T-helper 17 cell (primary cell): ENCODE measurements at regions not wholly inside any gene's neighbourhood (a gene's known extent, or its start where the extent isn't known, plus 50 kb on each side); places are given as distances from the start of the nearest gene placed in this dataset.
A peak's percentile ranks its signal among the peaks of the same experiment; 100 is the strongest.
"Not testable (repeated sequence)": the region's sequence is repeated elsewhere in the genome, so short reads cannot be mapped to it uniquely, and the experiment has no call there.

Source experiments
- ATAC-seq: fragments of 150-1000 bp; cut with Tn5 transposase; 2 replicates; pipeline ENCODE4 v1.10.0; 2021; ENCODE audit warnings: mild to moderate bottlenecking, moderate library complexity
- DNase-seq, 3 donors: peaks; one replicate each; pipeline versions ENCODE4 v3.0.0 to v3.0.0-alpha.2; 2020 to 2021
- H3K9me3 ChIP-seq: one replicate; pipeline ENCODE4 v1.7.0; 2013; ENCODE audit warnings: low read length, mild to moderate bottlenecking; ENCODE audit not compliant: control insufficient read depth, poor library complexity, severe bottlenecking
- H3K27ac Mint-ChIP-seq: one replicate; pipeline ENCODE4 v1.8.0; 2022; ENCODE audit warnings: mild to moderate bottlenecking, moderate library complexity, mixed read lengths
- H3K27me3 Mint-ChIP-seq: one replicate; pipeline ENCODE4 v1.8.0; 2022; ENCODE audit warnings: mixed read lengths
- H3K36me3 Mint-ChIP-seq: one replicate; pipeline ENCODE4 v1.8.0; 2022; ENCODE audit warnings: low read depth, mixed read lengths
- H3K4me1 Mint-ChIP-seq: one replicate; pipeline ENCODE4 v1.8.0; 2022; ENCODE audit warnings: mild to moderate bottlenecking, mixed read lengths
- H3K4me3 Mint-ChIP-seq: one replicate; pipeline ENCODE4 v1.8.0; 2022; ENCODE audit warnings: mild to moderate bottlenecking, moderate library complexity, mixed read lengths

- H3K4me3 Mint-ChIP-seq, result no peak overlapping the region
- no peaks in the 10 kb centered on the region for H3K27me3 Mint-ChIP-seq
- DNase-seq (no peak), ATAC-seq (no peak)
- H3K36me3 Mint-ChIP-seq, result no peaks in the 10 kb centered on the region
- no peaks in the 10 kb centered on the region for H3K9me3 ChIP-seq
- H3K4me1 Mint-ChIP-seq, result no peaks in the 10 kb centered on the region
- H3K27ac Mint-ChIP-seq, result no peak overlapping the region
Observed at GRCh38 chr14:65981192-65981843, 504.9 kb upstream of the CCDC196 start.

DNA sequence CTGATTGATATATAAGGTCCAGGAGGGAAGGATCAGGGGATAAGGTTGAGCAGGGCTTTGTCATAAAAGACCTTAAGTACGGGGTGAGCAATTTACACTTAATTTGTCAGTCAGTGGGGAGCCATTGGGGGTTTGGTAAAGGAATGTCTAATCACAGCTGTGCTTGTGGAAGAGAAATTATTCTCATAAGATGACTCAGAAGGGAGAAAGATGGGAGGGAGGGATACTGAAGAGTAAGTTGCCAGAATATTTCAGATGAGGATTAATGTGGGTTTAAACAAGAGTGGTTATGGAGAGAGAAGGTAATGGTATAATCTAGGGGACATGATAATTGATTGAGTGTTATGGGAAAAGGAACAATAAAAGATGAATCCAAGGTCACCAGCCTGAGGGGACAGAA lies 500.1 kb upstream of the CCDC196 start:
- Mint-ChIP-seq H3K27ac (no peak overlapping the region), H3K36me3 (no peaks in the 10 kb centered on the region), H3K4me3 (no peak overlapping the region), H3K4me1 (peaks cover 3% of the 10 kb centered on the region), H3K27me3 (no peaks in the 10 kb centered on the region)
- DNase-seq, result no peak
- no peak for ATAC-seq
- H3K9me3 ChIP-seq, result no peaks in the 10 kb centered on the region

DNA sequence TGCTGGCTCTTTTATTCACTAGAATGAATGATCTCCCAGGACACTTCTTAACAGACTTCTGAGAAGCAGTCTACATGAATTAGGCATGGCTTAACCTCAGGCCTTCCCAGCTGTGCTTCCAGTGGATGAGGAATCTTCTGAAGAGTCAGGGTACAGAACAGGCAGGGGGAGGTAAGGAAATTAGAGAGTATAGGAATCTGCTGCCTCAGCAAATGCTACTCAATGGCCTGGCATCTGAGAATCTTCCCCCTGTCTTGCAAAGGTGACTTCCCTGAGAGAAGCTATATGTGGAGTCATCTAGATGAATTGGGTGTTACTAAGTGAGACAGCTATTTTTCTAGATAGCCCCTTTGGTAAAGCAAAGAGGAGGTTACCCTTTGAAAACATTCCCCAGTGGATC lies 496.2 kb upstream of the CCDC196 start:
- Mint-ChIP-seq H3K36me3 (no peaks in the 10 kb centered on the region), H3K4me1 (peaks cover 17% of the 10 kb centered on the region), H3K27me3 (no peaks in the 10 kb centered on the region), H3K4me3 (no peak overlapping the region), H3K27ac (no peak overlapping the region)
- ATAC-seq (no peak), DNase-seq (no peak)
- H3K9me3 ChIP-seq, result no peaks in the 10 kb centered on the region

GRCh38 chr14:65991104-65991503 lies 495.1 kb upstream of the CCDC196 start:
- no peaks in the 10 kb centered on the region for H3K27me3 Mint-ChIP-seq
- H3K4me1 Mint-ChIP-seq, result peaks cover 17% of the 10 kb centered on the region
- H3K4me3 Mint-ChIP-seq, result no peak overlapping the region
- DNase-seq, result no peak
- H3K9me3 ChIP-seq, result no peaks in the 10 kb centered on the region
- no peaks in the 10 kb centered on the region for H3K36me3 Mint-ChIP-seq
- H3K27ac Mint-ChIP-seq, result no peak overlapping the region
- no peak for ATAC-seq

- peak overlapping the region; percentile 3 for H3K27ac Mint-ChIP-seq
- H3K4me1 Mint-ChIP-seq, result peaks cover 14% of the 10 kb centered on the region
- not testable (repeated sequence) for H3K36me3 Mint-ChIP-seq, H3K4me3 Mint-ChIP-seq, H3K9me3 ChIP-seq, DNase-seq, H3K27me3 Mint-ChIP-seq, ATAC-seq
Observed at GRCh38 chr14:65991935-65992334, 494.2 kb upstream of the CCDC196 start.

- DNase-seq, result no peak
- peak; percentile 50 for ATAC-seq
- Mint-ChIP-seq H3K27me3 (no peaks in the 10 kb centered on the region), H3K27ac (peak overlapping the region; percentile 89), H3K4me3 (peak overlapping the region; percentile 47), H3K4me1 (peaks cover 14% of the 10 kb centered on the region), H3K36me3 (no peaks in the 10 kb centered on the region)
- no peaks in the 10 kb centered on the region for H3K9me3 ChIP-seq
Observed at GRCh38 chr14:65993103-65993502, 493.1 kb upstream of the CCDC196 start.

- DNase-seq, result no peak
Observed at GRCh38 chr14:65993996-65994395, 492.2 kb upstream of the CCDC196 start.

GRCh38 chr14:65997347-65997746 lies 488.8 kb upstream of the CCDC196 start:
- Mint-ChIP-seq H3K27me3 (no peaks in the 10 kb centered on the region), H3K4me3 (no peak overlapping the region), H3K27ac (no peak overlapping the region), H3K36me3 (peaks cover 2% of the 10 kb centered on the region), H3K4me1 (peaks cover 14% of the 10 kb centered on the region)
- no peak for ATAC-seq
- no peak for DNase-seq
- H3K9me3 ChIP-seq, result no peaks in the 10 kb centered on the region

More at GRCh38 chr14:65993996-65994395, 492.2 kb upstream of the CCDC196 start:
- no peaks in the 10 kb centered on the region for H3K36me3 Mint-ChIP-seq
- H3K4me3 Mint-ChIP-seq, result no peak overlapping the region
- H3K27me3 Mint-ChIP-seq, result no peaks in the 10 kb centered on the region
- peaks cover 14% of the 10 kb centered on the region for H3K4me1 Mint-ChIP-seq
- H3K9me3 ChIP-seq, result no peaks in the 10 kb centered on the region
- no peak for ATAC-seq
- peak overlapping the region; percentile 89 for H3K27ac Mint-ChIP-seq

DNA sequence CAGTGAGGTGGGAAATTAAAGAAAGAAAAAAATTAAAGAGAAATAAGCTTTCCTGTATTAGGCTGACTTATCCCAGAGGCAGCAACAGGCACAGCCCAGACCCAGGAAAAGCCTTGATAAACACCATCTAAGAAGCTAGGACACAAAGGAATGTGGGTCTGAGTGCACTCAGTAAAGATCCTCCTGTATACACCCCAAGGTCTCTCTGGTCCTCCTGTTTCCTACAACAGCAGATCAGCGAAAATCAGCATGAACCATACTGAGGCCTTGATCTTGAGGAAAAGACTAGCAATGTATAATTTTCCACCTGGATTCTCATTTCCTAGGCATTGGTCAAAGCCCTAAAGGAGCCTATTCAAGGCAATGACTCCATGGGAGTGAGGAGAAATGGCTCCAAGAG lies 486.3 kb upstream of the CCDC196 start:
- Mint-ChIP-seq H3K4me1 (no peaks in the 10 kb centered on the region), H3K27me3 (no peaks in the 10 kb centered on the region), H3K4me3 (no peak overlapping the region), H3K36me3 (peaks cover 3% of the 10 kb centered on the region), H3K27ac (no peak overlapping the region)
- ATAC-seq (no peak), DNase-seq (no peak)
- no peaks in the 10 kb centered on the region for H3K9me3 ChIP-seq

DNA sequence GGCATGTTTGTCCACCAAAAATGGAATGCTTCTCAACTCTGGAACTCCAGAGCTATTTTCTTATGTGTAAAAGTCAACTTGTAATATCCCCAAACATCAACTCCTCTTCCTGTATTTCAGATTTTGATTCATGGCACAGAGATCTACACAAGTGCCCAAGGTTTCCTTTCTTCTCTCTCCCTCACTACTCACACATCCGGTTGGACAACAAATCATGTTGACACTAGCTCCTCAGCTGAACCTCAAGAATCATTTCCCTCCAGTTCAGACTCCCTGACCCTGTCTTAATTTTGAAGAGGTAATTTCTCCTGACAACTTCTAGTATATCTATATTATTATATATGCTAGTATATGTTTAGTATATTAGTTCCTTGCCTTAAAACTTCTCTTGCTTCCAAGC lies 485.4 kb upstream of the CCDC196 start:
- Mint-ChIP-seq H3K4me1 (no peaks in the 10 kb centered on the region), H3K4me3 (no peak overlapping the region), H3K27ac (no peak overlapping the region), H3K27me3 (no peaks in the 10 kb centered on the region), H3K36me3 (peaks cover 3% of the 10 kb centered on the region)
- H3K9me3 ChIP-seq, result no peaks in the 10 kb centered on the region
- ATAC-seq (no peak), DNase-seq (no peak)

GRCh38 chr14:66001356-66001755 lies 484.8 kb upstream of the CCDC196 start:
- Mint-ChIP-seq H3K4me3 (no peak overlapping the region), H3K27ac (no peak overlapping the region), H3K36me3 (peaks cover 3% of the 10 kb centered on the region), H3K27me3 (no peaks in the 10 kb centered on the region), H3K4me1 (no peaks in the 10 kb centered on the region)
- H3K9me3 ChIP-seq, result no peaks in the 10 kb centered on the region
- DNase-seq (no peak), ATAC-seq (no peak)

DNA sequence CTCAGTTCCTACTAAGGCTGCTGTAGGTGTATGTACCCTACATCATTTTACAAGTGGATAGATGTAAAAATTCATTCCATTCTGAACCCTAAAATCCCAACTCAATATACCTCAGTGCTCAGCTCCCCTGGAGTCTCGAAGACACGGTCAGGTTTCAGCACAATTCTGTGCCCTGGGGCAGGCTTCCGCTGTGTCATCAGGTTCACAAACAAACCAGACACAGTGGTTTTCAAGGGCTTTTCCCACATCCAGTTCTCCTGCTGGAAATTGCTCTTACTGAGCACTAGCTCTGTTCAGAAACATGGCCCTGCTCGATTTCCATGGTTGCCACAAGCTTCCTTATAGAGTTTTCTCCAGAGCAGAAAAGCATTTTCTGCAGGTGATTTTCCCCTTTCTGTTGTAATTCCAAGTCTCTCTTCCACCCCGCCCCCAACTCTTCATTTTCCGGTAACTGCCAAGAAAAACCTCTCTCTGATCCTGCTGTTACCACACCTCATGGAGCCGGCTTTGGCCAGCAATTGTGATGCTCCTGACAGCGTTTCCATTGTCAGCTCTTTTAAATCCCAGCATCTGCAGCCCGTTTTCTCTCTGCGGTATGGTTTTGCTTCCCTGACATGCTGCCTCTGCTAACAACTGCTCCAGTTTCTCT lies 483.0 kb upstream of the CCDC196 start:
- Mint-ChIP-seq H3K4me1 (no peaks in the 10 kb centered on the region), H3K27me3 (peaks cover 4% of the 10 kb centered on the region), H3K36me3 (peaks cover 5% of the 10 kb centered on the region), H3K4me3 (no peak overlapping the region), H3K27ac (no peak overlapping the region)
- DNase-seq, result no peak
- no peaks in the 10 kb centered on the region for H3K9me3 ChIP-seq
- no peak for ATAC-seq

GRCh38 chr14:66005900-66006434 lies 480.2 kb upstream of the CCDC196 start:
- Mint-ChIP-seq H3K4me3 (no peak overlapping the region), H3K36me3 (peaks cover 4% of the 10 kb centered on the region), H3K4me1 (no peaks in the 10 kb centered on the region), H3K27ac (no peak overlapping the region), H3K27me3 (peaks cover 10% of the 10 kb centered on the region)
- ATAC-seq (no peak), DNase-seq (no peak)
- no peaks in the 10 kb centered on the region for H3K9me3 ChIP-seq

- Mint-ChIP-seq H3K27ac (no peak overlapping the region), H3K4me3 (no peak overlapping the region), H3K27me3 (peaks cover 16% of the 10 kb centered on the region), H3K36me3 (peaks cover 4% of the 10 kb centered on the region), H3K4me1 (no peaks in the 10 kb centered on the region)
- no peak for ATAC-seq
- H3K9me3 ChIP-seq, result no peaks in the 10 kb centered on the region
- DNase-seq, result no peak
Observed at GRCh38 chr14:66008631-66009030, 477.5 kb upstream of the CCDC196 start.
